HFFc6 (cell line): ENCODE measurements at regions not wholly inside any gene's neighbourhood (a gene's known extent, or its start where the extent isn't known, plus 50 kb on each side); places are given as distances from the start of the nearest gene placed in this dataset.

Experiments used
- DNase-seq: peaks from one replicate; pipeline ENCODE4 v3.0.0-alpha.2; 2018
- H3K27ac Mint-ChIP-seq: 2 replicates; pipeline ENCODE4 v1.8.0; 2020; ENCODE audit warnings: mild to moderate bottlenecking, mixed read lengths
- H3K27me3 Mint-ChIP-seq: 2 replicates; pipeline ENCODE4 v1.8.0; 2021; ENCODE audit warnings: mild to moderate bottlenecking, moderate library complexity, mixed read lengths; ENCODE audit not compliant: insufficient read depth
- H3K36me3 Mint-ChIP-seq: 2 replicates; pipeline ENCODE4 v1.8.0; 2021; ENCODE audit warnings: low read depth, mixed read lengths
- H3K4me1 Mint-ChIP-seq: 2 replicates; pipeline ENCODE4 v1.8.0; 2020; ENCODE audit warnings: low read depth, mixed read lengths
- H3K4me3 Mint-ChIP-seq: 2 replicates; pipeline ENCODE4 v1.8.0; 2020; ENCODE audit warnings: mild to moderate bottlenecking, moderate library complexity, mixed read lengths
- H3K9me3 Mint-ChIP-seq: 2 replicates; pipeline ENCODE4 v1.8.0; 2020; ENCODE audit warnings: mild to moderate bottlenecking, mixed read lengths
- CTCF ChIP-seq: fragments of 200-600 bp; sonication (generic); IDR thresholded peaks from 2 replicates; pipeline ENCODE4 v1.5.0; 2021; ENCODE audit warnings: antibody characterized with exemption, mild to moderate bottlenecking

GRCh38 chr16:79871906-79872305, 271.4 kb upstream of the MAF start:
- no peak overlapping the region for H3K4me3 Mint-ChIP-seq
- no peak overlapping the region for H3K27ac Mint-ChIP-seq
- H3K36me3 Mint-ChIP-seq = peaks cover 9% of the 10 kb centered on the region
- DNase-seq = no peak
- no peak for TF ChIP-seq CTCF
- H3K4me1 Mint-ChIP-seq = no peaks in the 10 kb centered on the region
- H3K9me3 Mint-ChIP-seq = peaks cover 37% of the 10 kb centered on the region
- no peaks in the 10 kb centered on the region for H3K27me3 Mint-ChIP-seq

- H3K36me3 Mint-ChIP-seq = peaks cover 9% of the 10 kb centered on the region
- no peaks in the 10 kb centered on the region for H3K27me3 Mint-ChIP-seq
- no peak overlapping the region for H3K27ac Mint-ChIP-seq
- no peak for DNase-seq
- no peak overlapping the region for H3K4me3 Mint-ChIP-seq
- TF ChIP-seq CTCF = no peak
- no peaks in the 10 kb centered on the region for H3K4me1 Mint-ChIP-seq
- H3K9me3 Mint-ChIP-seq = peaks cover 37% of the 10 kb centered on the region
Observed at GRCh38 chr16:79870016-79870886, 269.7 kb upstream of the MAF start.

GRCh38 chr16:79869304-79870015, 268.9 kb upstream of the MAF start:
- no peak overlapping the region for H3K4me3 Mint-ChIP-seq
- TF ChIP-seq CTCF = no peak
- DNase-seq = no peak
- peaks cover 37% of the 10 kb centered on the region for H3K9me3 Mint-ChIP-seq
- no peak overlapping the region for H3K27ac Mint-ChIP-seq
- no peaks in the 10 kb centered on the region for H3K4me1 Mint-ChIP-seq
- H3K27me3 Mint-ChIP-seq = no peaks in the 10 kb centered on the region
- peaks cover 9% of the 10 kb centered on the region for H3K36me3 Mint-ChIP-seq

- Mint-ChIP-seq H3K27ac (no peak overlapping the region), H3K9me3 (peaks cover 34% of the 10 kb centered on the region), H3K4me1 (no peaks in the 10 kb centered on the region)
Observed at GRCh38 chr16:79868841-79869240, 268.3 kb upstream of the MAF start.

GRCh38 chr16:79867425-79867997, 267.0 kb upstream of the MAF start:
- DNase-seq = no peak
- no peak for TF ChIP-seq CTCF
- Mint-ChIP-seq H3K9me3 (peaks cover 27% of the 10 kb centered on the region), H3K36me3 (peaks cover 5% of the 10 kb centered on the region; the same call in 1 of the 2 replicates), H3K4me3 (no peak overlapping the region), H3K4me1 (no peaks in the 10 kb centered on the region), H3K27me3 (no peaks in the 10 kb centered on the region), H3K27ac (no peak overlapping the region)

More at GRCh38 chr16:79868841-79869240, 268.3 kb upstream of the MAF start:
- no peak for TF ChIP-seq CTCF
- Mint-ChIP-seq H3K4me3 (no peak overlapping the region), H3K36me3 (peaks cover 9% of the 10 kb centered on the region), H3K27me3 (no peaks in the 10 kb centered on the region)
- no peak for DNase-seq
